ENCODE measurements at regions not wholly inside any gene's neighbourhood (a gene's known extent, or its start where the extent isn't known, plus 50 kb on each side); places are given as distances from the start of the nearest gene placed in this dataset.

DNA sequence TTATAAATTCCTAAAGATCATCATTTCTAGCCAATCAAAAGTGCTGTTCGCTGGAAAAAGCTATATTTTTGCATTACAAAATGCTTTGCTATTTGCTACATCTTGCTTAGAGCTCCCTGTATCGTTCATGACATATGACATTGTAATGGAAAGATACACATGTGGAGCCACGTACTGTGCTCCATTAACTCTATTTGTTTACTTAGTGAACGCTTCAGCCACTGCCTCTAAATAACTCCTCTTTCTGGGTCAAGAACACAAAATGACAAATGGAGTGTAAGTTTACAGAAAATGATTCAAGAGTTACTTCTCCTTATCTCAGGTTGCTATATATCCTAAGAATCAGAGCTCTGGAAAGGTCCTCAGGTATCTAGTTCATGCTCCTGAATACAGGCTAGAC lies 329.1 kb upstream of the SMIM31 start:
- Histone ChIP-seq H3K27me3 (no peaks in the 10 kb centered on the region), H3K9me3 (no peaks in the 10 kb centered on the region), H3K36me3 (no peaks in the 10 kb centered on the region), H3K27ac (no peak overlapping the region), H3K4me1 (no peaks in the 10 kb centered on the region), H3K4me3 (replicated peaks in 1 of 3) (no peak overlapping the region)
- no peak for TF ChIP-seq POLR2A (IDR thresholded peaks at IDR 0.05)
- TF ChIP-seq, protein P1, sequence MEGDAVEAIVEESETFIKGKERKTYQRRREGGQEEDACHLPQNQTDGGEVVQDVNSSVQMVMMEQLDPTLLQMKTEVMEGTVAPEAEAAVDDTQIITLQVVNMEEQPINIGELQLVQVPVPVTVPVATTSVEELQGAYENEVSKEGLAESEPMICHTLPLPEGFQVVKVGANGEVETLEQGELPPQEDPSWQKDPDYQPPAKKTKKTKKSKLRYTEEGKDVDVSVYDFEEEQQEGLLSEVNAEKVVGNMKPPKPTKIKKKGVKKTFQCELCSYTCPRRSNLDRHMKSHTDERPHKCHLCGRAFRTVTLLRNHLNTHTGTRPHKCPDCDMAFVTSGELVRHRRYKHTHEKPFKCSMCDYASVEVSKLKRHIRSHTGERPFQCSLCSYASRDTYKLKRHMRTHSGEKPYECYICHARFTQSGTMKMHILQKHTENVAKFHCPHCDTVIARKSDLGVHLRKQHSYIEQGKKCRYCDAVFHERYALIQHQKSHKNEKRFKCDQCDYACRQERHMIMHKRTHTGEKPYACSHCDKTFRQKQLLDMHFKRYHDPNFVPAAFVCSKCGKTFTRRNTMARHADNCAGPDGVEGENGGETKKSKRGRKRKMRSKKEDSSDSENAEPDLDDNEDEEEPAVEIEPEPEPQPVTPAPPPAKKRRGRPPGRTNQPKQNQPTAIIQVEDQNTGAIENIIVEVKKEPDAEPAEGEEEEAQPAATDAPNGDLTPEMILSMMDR (IDR thresholded peaks at IDR 0.05), result no peak
- 38 to 39% methylated on average over 4 of the region's 4 CpGs for WGBS, 2 donors
- no peak for DNase-seq
- intact Hi-C loops (cut with DNase I), result no loop called here

DNA sequence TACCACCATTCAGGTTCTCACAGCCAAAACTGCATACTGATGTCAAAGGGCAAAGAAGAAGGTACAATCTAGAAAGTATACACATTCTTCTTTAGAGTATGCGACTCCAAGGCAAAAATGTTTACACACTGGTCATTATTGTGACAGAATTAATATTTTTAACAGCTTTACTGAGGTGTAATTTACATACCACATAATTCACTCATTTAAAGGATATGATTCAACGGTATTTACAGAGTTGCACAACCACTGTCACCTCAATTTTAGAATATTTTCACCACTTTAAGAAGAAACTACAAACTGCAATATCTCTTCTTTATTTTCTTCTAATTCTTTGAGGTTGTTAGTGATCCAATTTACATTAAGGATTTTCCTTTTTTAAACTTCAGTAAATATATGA lies 325.4 kb upstream of the SMIM31 start:
- TF ChIP-seq, protein P1 (IDR thresholded peaks at IDR 0.05), result no peak
- TF ChIP-seq POLR2A (IDR thresholded peaks at IDR 0.05), result no peak
- Histone ChIP-seq H3K4me3 (replicated peaks in 1 of 3) (no peak overlapping the region), H3K9me3 (no peaks in the 10 kb centered on the region), H3K27me3 (no peaks in the 10 kb centered on the region), H3K27ac (no peak overlapping the region), H3K4me1 (no peaks in the 10 kb centered on the region), H3K36me3 (no peaks in the 10 kb centered on the region)
- DNase-seq, result no peak
- WGBS, 2 donors, result 85% methylated on average over 2 of the region's 2 CpGs
- intact Hi-C loops (cut with DNase I), result no loop called here

DNA sequence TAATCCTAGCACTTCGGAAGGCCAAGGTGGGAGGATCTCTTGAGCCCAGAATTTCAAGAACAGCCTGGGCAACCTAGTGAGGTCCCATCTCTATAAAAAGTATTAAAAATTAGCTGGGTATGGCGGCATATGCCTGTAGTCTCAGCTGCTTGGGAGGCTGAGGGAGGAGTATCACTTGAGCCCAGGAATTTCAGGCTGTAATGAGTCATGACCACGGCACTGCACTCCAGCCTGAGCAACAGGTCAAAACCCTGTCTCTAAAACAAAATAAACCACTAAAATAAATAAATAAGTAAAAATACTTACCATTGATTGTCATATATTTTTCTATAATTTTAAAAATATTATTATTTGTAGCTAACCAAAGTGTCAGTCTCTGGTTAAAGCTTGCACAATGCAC lies 315.6 kb upstream of the SMIM31 start:
- Histone ChIP-seq H3K4me1 (no peaks in the 10 kb centered on the region), H3K4me3 (replicated peaks in 1 of 3) (no peak overlapping the region), H3K27me3 (no peaks in the 10 kb centered on the region), H3K27ac (no peak overlapping the region), H3K36me3 (no peaks in the 10 kb centered on the region), H3K9me3 (no peaks in the 10 kb centered on the region)
- WGBS, 2 donors, result 71 to 78% methylated on average over 3 of the region's 3 CpGs
- no peak for TF ChIP-seq POLR2A (IDR thresholded peaks at IDR 0.05)
- DNase-seq, result no peak
- intact Hi-C loops (cut with DNase I), result no loop called here

DNA sequence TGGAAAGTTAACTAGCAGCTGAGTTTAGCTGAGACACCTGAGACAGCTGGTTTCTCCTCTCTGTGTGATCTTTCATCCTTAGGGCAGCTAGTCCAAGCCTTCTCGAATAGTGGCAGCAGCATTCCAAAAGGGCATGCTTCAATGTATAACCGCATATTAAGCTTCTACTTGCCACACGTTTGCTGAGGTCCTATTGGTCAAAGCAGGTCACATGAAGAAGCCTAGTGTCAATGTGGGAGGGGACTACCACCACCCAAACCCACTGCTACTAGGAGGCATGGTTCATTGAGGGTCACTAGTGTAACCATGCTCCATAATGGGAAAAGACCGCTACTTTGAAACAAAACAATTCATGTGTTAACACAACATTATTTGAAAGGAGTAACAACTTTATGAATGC lies 314.9 kb upstream of the SMIM31 start:
- 71 to 85% methylated on average over 4 of the region's 4 CpGs for WGBS, 2 donors
- Histone ChIP-seq H3K27me3 (no peaks in the 10 kb centered on the region), H3K27ac (no peak overlapping the region), H3K4me1 (no peaks in the 10 kb centered on the region), H3K9me3 (no peaks in the 10 kb centered on the region), H3K4me3 (replicated peaks in 1 of 3) (no peak overlapping the region), H3K36me3 (no peaks in the 10 kb centered on the region)
- no peak for DNase-seq
- intact Hi-C loops (cut with DNase I), result no loop called here
- TF ChIP-seq, protein P1 (IDR thresholded peaks at IDR 0.05), result no peak
- TF ChIP-seq POLR2A (IDR thresholded peaks at IDR 0.05), result no peak

DNA sequence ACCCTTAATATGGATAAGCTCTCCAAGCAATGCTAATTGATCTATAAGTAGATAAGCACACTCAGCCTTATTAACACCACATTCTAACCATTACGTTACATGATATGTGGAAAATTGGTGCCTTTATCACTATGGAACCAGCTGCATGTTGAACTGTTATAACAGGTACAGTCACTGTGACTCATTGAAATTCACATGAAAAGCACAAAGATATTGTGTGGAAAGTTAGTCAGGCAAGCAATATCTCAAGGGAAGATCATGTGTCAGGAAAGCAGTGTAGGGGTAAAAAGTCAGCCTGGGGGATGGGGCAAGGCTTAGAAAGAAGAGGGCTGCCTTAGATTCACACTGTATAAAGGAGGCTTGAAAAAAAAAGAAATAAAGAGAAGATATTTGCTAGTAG lies 313.7 kb upstream of the SMIM31 start:
- Histone ChIP-seq H3K36me3 (no peaks in the 10 kb centered on the region), H3K4me3 (replicated peaks in 1 of 3) (no peak overlapping the region), H3K27me3 (no peaks in the 10 kb centered on the region), H3K4me1 (no peaks in the 10 kb centered on the region), H3K27ac (no peak overlapping the region), H3K9me3 (no peaks in the 10 kb centered on the region)
- no peak for DNase-seq
- intact Hi-C loops (cut with DNase I), result no loop called here
- WGBS, 2 donors, result 84 to 93% methylated on average over 1 of the region's 1 CpG
- TF ChIP-seq, protein P1 (IDR thresholded peaks at IDR 0.05), result no peak
- no peak for TF ChIP-seq POLR2A (IDR thresholded peaks at IDR 0.05)

DNA sequence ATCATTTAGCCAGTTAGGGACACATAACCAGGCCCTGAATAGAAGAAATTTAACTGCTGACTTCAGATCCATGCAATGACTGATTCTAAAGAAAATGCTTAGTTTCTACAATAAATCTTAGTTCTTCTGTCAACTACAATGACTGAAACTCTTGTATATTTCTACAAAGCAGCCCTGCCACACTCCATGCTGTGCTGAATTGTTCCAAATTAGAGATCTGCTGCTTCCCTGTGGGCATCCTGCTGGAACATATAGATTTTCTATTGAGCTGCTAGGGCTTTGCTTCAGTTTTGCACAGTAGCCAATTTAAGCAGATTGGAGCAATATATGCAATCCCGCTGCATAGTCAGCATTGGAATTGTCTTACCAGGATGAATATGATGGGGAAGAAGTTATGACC lies 312.8 kb upstream of the SMIM31 start:
- H3K36me3 ChIP-seq, result no peaks in the 10 kb centered on the region
- no peak for TF ChIP-seq POLR2A (IDR thresholded peaks at IDR 0.05)
- TF ChIP-seq, protein P1 (IDR thresholded peaks at IDR 0.05), result no peak
- H3K4me3 ChIP-seq (replicated peaks in 1 of 3), result no peak overlapping the region
- intact Hi-C loops (cut with DNase I), result no loop called here
- H3K27ac ChIP-seq, result no peak overlapping the region
- DNase-seq, result no peak
- H3K9me3 ChIP-seq, result no peaks in the 10 kb centered on the region
- H3K4me1 ChIP-seq, result no peaks in the 10 kb centered on the region
- 93 to 96% methylated on average over 1 of the region's 1 CpG for WGBS, 2 donors
- H3K27me3 ChIP-seq, result no peaks in the 10 kb centered on the region
